HG03354 (cell line): ENCODE measurements at regions not wholly inside any gene's neighbourhood (a gene's known extent, or its start where the extent isn't known, plus 50 kb on each side); places are given as distances from the start of the nearest gene placed in this dataset.
"Not testable (repeated sequence)": the region's sequence is repeated elsewhere in the genome, so short reads cannot be mapped to it uniquely, and the experiment has no call there.

Experiments used
- ATAC-seq: cut with Tn5 transposase; IDR thresholded peaks from one replicate; pipeline ENCODE4 v1.9.1; 2021; ENCODE audit warnings: mild to moderate bottlenecking; ENCODE audit not compliant: unreplicated experiment, poor library complexity, severe bottlenecking

GRCh38 chr9:62526306-62526705 is 1336.5 kb downstream of the SPATA31A7 start:
- not testable (repeated sequence) for ATAC-seq

GRCh38 chr9:62532162-62532776 is 1342.4 kb downstream of the SPATA31A7 start:
- not testable (repeated sequence) for ATAC-seq

GRCh38 chr9:62532777-62533173 is 1342.9 kb downstream of the SPATA31A7 start:
- ATAC-seq: not testable (repeated sequence)

GRCh38 chr9:62550539-62550938 is 1360.7 kb downstream of the SPATA31A7 start:
- peak; percentile 79 for ATAC-seq

GRCh38 chr9:62560603-62561002 is 1370.8 kb downstream of the SPATA31A7 start:
- not testable (repeated sequence) for ATAC-seq

- not testable (repeated sequence) for ATAC-seq
These were observed 1375.3 kb downstream of the SPATA31A7 start for GRCh38 chr9:62565132-62565531.

- not testable (repeated sequence) for ATAC-seq
These were observed 1376.6 kb downstream of the SPATA31A7 start for GRCh38 chr9:62566430-62566829.

- ATAC-seq: not testable (repeated sequence)
These were observed 1407.3 kb downstream of the SPATA31A7 start for GRCh38 chr9:62597128-62597527.
